GM23338 (cell line): ENCODE measurements at regions not wholly inside any gene's neighbourhood (a gene's known extent, or its start where the extent isn't known, plus 50 kb on each side); places are given as distances from the start of the nearest gene placed in this dataset.

Experiments
- CREB1 ChIP-seq: fragments of 250-450 bp; sonication (Bioruptor Pico); IDR thresholded peaks from 2 replicates; pipeline ENCODE4 v1.5.0; 2020; ENCODE audit warnings: low read depth, mild to moderate bottlenecking, moderate library complexity
- EZH2 ChIP-seq: fragments of 200-600 bp; sonication (generic); IDR thresholded peaks from one replicate; pipeline ENCODE4 v1.8.0; 2017; ENCODE audit warnings: antibody characterized with exemption, mild to moderate bottlenecking, low read depth; ENCODE audit not compliant: unreplicated experiment
- POLR2AphosphoS5 ChIP-seq: IDR thresholded peaks from 2 replicates; pipeline ENCODE4 v1.6.1; 2016; ENCODE audit warnings: antibody characterized with exemption, low read depth
- ZNF114 ChIP-seq: fragments of 250-450 bp; sonication (Bioruptor Pico); IDR thresholded peaks from 2 replicates; pipeline ENCODE4 v1.5.0; 2020; ENCODE audit warnings: mild to moderate bottlenecking, moderate library complexity
- TF ChIP-seq, protein P1 (sequence below), 2 experiments: fragments of 200-600 bp in 1 of 2; sonication (generic) in 1 of 2; conservative IDR thresholded peaks; 2 replicates each; pipeline versions ENCODE4 v1.5.1 to v1.6.1; 2016 to 2017; ENCODE audit warnings: antibody characterized with exemption in 2 of 2, low read depth in 2 of 2, mild to moderate bottlenecking in 2 of 2, moderate library complexity in 1 of 2
- TF ChIP-seq, protein P2 (sequence below): IDR thresholded peaks from one replicate; pipeline ENCODE4 v1.6.1; 2018; ENCODE audit warnings: antibody characterized with exemption; ENCODE audit not compliant: unreplicated experiment

DNA sequence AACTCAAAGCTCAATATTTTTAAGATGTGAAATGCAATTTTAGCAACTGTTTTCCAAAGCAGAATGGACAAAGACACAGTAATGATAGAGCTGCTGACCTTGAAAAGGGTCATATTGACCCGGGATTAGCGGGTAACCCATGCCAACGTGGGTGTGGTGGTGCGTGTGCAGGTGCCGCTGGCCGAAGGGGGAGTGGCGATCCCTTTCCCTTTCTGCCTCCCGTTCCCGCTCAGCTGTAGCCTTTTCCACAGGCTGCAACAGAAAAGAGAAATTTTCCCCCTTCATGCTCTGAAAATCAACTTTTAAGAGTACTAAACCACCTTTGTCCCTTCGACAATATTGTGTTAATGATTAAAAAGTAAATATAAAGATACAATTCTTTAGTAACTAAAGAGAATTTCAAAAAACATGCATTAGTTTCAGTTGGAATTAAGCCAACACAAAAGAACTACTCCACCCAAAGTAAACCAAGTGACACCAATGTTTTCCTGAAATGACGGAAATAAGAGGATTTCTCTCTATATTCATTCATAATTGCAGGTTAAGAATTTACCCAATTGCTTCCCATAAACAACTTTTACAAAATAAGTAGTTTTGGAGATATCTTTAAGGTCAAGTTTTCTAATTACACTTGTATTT, 105.2 kb downstream of the ZNF608 start:
- TF ChIP-seq, protein P1, sequence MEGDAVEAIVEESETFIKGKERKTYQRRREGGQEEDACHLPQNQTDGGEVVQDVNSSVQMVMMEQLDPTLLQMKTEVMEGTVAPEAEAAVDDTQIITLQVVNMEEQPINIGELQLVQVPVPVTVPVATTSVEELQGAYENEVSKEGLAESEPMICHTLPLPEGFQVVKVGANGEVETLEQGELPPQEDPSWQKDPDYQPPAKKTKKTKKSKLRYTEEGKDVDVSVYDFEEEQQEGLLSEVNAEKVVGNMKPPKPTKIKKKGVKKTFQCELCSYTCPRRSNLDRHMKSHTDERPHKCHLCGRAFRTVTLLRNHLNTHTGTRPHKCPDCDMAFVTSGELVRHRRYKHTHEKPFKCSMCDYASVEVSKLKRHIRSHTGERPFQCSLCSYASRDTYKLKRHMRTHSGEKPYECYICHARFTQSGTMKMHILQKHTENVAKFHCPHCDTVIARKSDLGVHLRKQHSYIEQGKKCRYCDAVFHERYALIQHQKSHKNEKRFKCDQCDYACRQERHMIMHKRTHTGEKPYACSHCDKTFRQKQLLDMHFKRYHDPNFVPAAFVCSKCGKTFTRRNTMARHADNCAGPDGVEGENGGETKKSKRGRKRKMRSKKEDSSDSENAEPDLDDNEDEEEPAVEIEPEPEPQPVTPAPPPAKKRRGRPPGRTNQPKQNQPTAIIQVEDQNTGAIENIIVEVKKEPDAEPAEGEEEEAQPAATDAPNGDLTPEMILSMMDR (conservative IDR thresholded peaks at IDR 0.05; ENCODE audit: low read depth in 2 of 2) = no peak
- TF ChIP-seq EZH2 = no peak
- TF ChIP-seq, protein P2, sequence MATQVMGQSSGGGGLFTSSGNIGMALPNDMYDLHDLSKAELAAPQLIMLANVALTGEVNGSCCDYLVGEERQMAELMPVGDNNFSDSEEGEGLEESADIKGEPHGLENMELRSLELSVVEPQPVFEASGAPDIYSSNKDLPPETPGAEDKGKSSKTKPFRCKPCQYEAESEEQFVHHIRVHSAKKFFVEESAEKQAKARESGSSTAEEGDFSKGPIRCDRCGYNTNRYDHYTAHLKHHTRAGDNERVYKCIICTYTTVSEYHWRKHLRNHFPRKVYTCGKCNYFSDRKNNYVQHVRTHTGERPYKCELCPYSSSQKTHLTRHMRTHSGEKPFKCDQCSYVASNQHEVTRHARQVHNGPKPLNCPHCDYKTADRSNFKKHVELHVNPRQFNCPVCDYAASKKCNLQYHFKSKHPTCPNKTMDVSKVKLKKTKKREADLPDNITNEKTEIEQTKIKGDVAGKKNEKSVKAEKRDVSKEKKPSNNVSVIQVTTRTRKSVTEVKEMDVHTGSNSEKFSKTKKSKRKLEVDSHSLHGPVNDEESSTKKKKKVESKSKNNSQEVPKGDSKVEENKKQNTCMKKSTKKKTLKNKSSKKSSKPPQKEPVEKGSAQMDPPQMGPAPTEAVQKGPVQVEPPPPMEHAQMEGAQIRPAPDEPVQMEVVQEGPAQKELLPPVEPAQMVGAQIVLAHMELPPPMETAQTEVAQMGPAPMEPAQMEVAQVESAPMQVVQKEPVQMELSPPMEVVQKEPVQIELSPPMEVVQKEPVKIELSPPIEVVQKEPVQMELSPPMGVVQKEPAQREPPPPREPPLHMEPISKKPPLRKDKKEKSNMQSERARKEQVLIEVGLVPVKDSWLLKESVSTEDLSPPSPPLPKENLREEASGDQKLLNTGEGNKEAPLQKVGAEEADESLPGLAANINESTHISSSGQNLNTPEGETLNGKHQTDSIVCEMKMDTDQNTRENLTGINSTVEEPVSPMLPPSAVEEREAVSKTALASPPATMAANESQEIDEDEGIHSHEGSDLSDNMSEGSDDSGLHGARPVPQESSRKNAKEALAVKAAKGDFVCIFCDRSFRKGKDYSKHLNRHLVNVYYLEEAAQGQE = no peak
- TF ChIP-seq ZNF114 (CRISPR knock-in tag) = no peak
- TF ChIP-seq CREB1 (CRISPR knock-in tag) = no peak
- TF ChIP-seq POLR2AphosphoS5 = no peak
